Fibroblast of lung (primary cell): ENCODE measurements at regions not wholly inside any gene's neighbourhood (a gene's known extent, or its start where the extent isn't known, plus 50 kb on each side); places are given as distances from the start of the nearest gene placed in this dataset.
A peak's percentile ranks its signal among the peaks of the same experiment; 100 is the strongest.

Experiments
- DNase-seq, 2 donors: peaks; one replicate each; pipeline versions ENCODE4 v3.0.0 to v3.0.0-alpha.2; 2010; ENCODE audit warnings: low read depth in 2 of 2
- H2AFZ ChIP-seq: 2 replicates; pipeline ENCODE4 v1.5.1; 2012; ENCODE audit warnings: low read length, control low read depth, inconsistent platforms
- H3K27ac ChIP-seq: 2 replicates; pipeline ENCODE4 v1.5.1; 2011; ENCODE audit warnings: low read length, control low read depth; ENCODE audit not compliant: insufficient read depth
- H3K27me3 ChIP-seq: 2 replicates; pipeline ENCODE4 v1.5.1; 2011; ENCODE audit warnings: mild to moderate bottlenecking, low read length; ENCODE audit not compliant: control insufficient read depth, insufficient read depth
- H3K36me3 ChIP-seq: 2 replicates; pipeline ENCODE4 v1.5.1; 2011; ENCODE audit warnings: low read length; ENCODE audit not compliant: control insufficient read depth, insufficient read depth
- H3K4me1 ChIP-seq: 2 replicates; pipeline ENCODE4 v1.5.1; 2011; ENCODE audit warnings: low read length; ENCODE audit not compliant: control insufficient read depth, insufficient read depth; ENCODE audit errors: extremely low read depth
- H3K4me2 ChIP-seq: 2 replicates; pipeline ENCODE4 v1.5.1; 2011; ENCODE audit warnings: low read length, control low read depth; ENCODE audit not compliant: insufficient read depth; ENCODE audit errors: extremely low read depth
- H3K4me3 ChIP-seq, 4 experiments: fragments of 200-600 bp in 1 of 4; sonication (generic) in 1 of 4; replicated peaks in 1 of 4; 2 replicates each; pipeline ENCODE4 v1.5.1; 2011 to 2016; ENCODE audit warnings: low read length in 4 of 4, low read depth in 3 of 4, mild to moderate bottlenecking in 3 of 4, control low read depth in 2 of 4, inconsistent platforms in 1 of 4, mixed read lengths in 1 of 4; ENCODE audit not compliant: insufficient read depth in 1 of 4; ENCODE audit errors: control extremely low read depth in 1 of 4
- H3K79me2 ChIP-seq: 2 replicates; pipeline ENCODE4 v1.5.1; 2012; ENCODE audit warnings: mild to moderate bottlenecking, low read length, inconsistent platforms; ENCODE audit not compliant: control insufficient read depth, insufficient read depth
- H3K9ac ChIP-seq: 2 replicates; pipeline ENCODE4 v1.5.1; 2011; ENCODE audit warnings: mild to moderate bottlenecking, low read length, control low read depth; ENCODE audit not compliant: insufficient read depth
- H3K9me3 ChIP-seq: 2 replicates; pipeline ENCODE4 v1.5.1; 2012; ENCODE audit warnings: low read depth, low read length; ENCODE audit not compliant: control insufficient read depth, insufficient read depth
- H4K20me1 ChIP-seq: 2 replicates; pipeline ENCODE4 v1.5.1; 2011; ENCODE audit warnings: low read length; ENCODE audit not compliant: control insufficient read depth, insufficient read depth; ENCODE audit errors: extremely low read depth
- CTCF ChIP-seq, 2 donors: IDR thresholded peaks in 1 of 2; conservative IDR thresholded peaks in 1 of 2; 1 replicate in 1 of 2; 2 replicates in 1 of 2; pipeline ENCODE4 v1.5.1; 2011 to 2012; ENCODE audit warnings: low read length in 2 of 2, control low read depth in 1 of 2, inconsistent platforms in 1 of 2, low read depth in 1 of 2, mild to moderate bottlenecking in 1 of 2
- EZH2 ChIP-seq: IDR thresholded peaks from 2 replicates; pipeline ENCODE4 v1.5.1; 2012; ENCODE audit warnings: low read length, control low read depth, mild to moderate bottlenecking; ENCODE audit errors: missing control alignments

- no peak overlapping the region for H2AFZ ChIP-seq
- H3K79me2 ChIP-seq, result no peaks in the 10 kb centered on the region
- no peak for DNase-seq
- no peaks in the 10 kb centered on the region for H3K9me3 ChIP-seq
- H4K20me1 ChIP-seq, result no peaks in the 10 kb centered on the region
- no peak overlapping the region for H3K9ac ChIP-seq
- no peaks in the 10 kb centered on the region for H3K36me3 ChIP-seq
- no peak overlapping the region for H3K4me2 ChIP-seq
- no peak overlapping the region for H3K4me3 ChIP-seq
- H3K27ac ChIP-seq, result no peak overlapping the region
- H3K4me1 ChIP-seq, result peaks cover 2% of the 10 kb centered on the region
- TF ChIP-seq EZH2, result no peak
- no peak for TF ChIP-seq CTCF (conservative IDR thresholded peaks at IDR 0.05 in 1 of 2, IDR thresholded peaks at IDR 0.05 in 1 of 2; ENCODE audit: low read depth in 1 of 2, low read length in 2 of 2)
- peaks cover 2% of the 10 kb centered on the region for H3K27me3 ChIP-seq
These were observed 176.6 kb upstream of the PRKCQ start for GRCh38 chr10:6756716-6757115.

DNA sequence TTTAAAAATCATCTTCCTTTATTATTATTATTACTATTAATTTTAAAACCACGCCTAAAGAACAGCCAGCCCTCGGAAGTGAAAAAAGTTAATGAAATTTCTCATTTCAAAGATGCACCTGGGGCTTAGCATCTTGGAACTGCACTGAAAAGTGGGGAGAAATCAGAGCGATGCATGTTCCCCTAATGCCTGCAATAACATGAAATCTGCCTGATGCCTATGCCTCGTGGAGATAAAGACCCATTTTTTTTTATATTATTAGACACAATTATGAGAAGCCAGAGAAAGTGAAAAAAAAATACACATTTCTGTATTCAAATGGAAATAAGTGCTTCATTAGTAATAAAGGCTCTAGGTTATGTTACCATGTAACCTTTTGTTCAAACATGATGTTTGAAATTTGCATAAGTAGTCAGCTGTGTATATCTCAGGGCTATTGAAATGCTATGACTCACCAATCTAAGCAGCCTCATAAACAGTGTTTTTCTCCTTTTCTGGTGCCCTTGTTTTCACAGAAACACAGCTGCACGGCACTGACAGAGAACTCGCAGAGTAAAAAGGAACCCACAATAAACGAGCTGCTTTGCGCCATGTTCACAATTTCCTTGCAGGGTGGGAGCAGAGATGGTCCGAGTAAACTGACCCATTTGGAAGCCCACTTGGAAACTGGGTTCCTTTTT is 175.8 kb upstream of the PRKCQ start:
- peaks cover 2% of the 10 kb centered on the region for H3K4me1 ChIP-seq
- peak; percentile 67 to 94 for DNase-seq
- H3K9ac ChIP-seq, result no peak overlapping the region
- no peaks in the 10 kb centered on the region for H3K9me3 ChIP-seq
- no peaks in the 10 kb centered on the region for H3K79me2 ChIP-seq
- no peak overlapping the region for H3K27ac ChIP-seq
- no peak overlapping the region for H3K4me2 ChIP-seq
- peaks cover 2% of the 10 kb centered on the region for H3K27me3 ChIP-seq
- H2AFZ ChIP-seq, result no peak overlapping the region
- H4K20me1 ChIP-seq, result no peaks in the 10 kb centered on the region
- TF ChIP-seq EZH2 (no peak), CTCF (conservative IDR thresholded peaks at IDR 0.05 in 1 of 2, IDR thresholded peaks at IDR 0.05 in 1 of 2; ENCODE audit: low read depth in 1 of 2, low read length in 2 of 2) (no peak)
- no peak overlapping the region for H3K4me3 ChIP-seq
- H3K36me3 ChIP-seq, result no peaks in the 10 kb centered on the region

DNA sequence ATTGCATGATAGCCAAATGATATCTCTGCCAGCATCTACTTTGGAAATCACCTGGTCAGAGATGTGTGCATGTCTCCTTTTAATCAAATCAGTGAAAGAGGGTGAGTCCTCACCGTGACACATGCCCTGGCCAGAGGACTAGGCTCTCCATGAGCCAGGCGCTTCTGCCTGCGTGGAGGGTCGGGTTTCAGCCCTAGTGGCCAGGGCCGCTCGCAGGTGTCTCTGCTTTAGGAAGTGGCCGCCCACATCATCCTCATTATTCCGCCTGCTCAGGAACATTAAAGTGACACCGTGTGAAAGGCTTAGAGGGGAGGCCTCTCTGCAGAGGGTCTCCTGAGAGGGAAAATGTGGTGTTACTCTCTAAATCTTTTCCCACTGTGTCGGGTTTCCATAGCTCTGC is 173.6 kb upstream of the PRKCQ start:
- Histone ChIP-seq H3K27me3 (peaks cover 2% of the 10 kb centered on the region), H3K4me3 (no peak overlapping the region), H3K27ac (no peak overlapping the region), H4K20me1 (no peaks in the 10 kb centered on the region), H3K36me3 (no peaks in the 10 kb centered on the region), H2AFZ (no peak overlapping the region), H3K79me2 (no peaks in the 10 kb centered on the region), H3K4me2 (no peak overlapping the region), H3K9ac (no peak overlapping the region), H3K4me1 (peaks cover 3% of the 10 kb centered on the region), H3K9me3 (no peaks in the 10 kb centered on the region)
- DNase-seq, result no peak
- TF ChIP-seq EZH2 (no peak), CTCF (conservative IDR thresholded peaks at IDR 0.05 in 1 of 2, IDR thresholded peaks at IDR 0.05 in 1 of 2; ENCODE audit: low read depth in 1 of 2, low read length in 2 of 2) (no peak)
